CMK (cell line): ENCODE measurements at regions not wholly inside any gene's neighbourhood (a gene's known extent, or its start where the extent isn't known, plus 50 kb on each side); places are given as distances from the start of the nearest gene placed in this dataset.

ENCODE experiments used
- DNase-seq: peaks from one replicate; pipeline ENCODE4 v3.0.0-alpha.2; 2010; ENCODE audit warnings: low read depth

DNA sequence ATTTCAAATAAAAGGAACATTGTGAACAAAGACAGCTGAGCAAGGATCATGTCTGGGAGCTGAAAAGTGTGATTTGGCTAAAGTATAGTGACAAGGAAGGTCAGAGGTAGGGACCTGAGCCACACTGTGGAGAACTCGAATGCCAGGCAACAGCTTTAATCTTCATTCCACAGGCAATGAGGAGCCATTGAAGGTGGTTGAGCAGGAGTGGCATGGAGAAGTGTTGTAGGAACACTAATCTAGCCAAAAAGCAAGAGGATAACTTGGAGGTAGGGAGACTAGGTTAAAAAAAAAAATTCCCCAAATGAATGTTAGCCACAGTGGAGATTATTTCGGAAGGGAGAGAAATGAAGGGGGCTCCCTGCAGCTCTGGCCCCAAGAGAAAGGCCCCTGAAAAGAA, 286.9 kb downstream of the BCOR start:
- DNase-seq: no peak

GRCh38 chrX:39811376-39811775, 286.4 kb downstream of the BCOR start:
- DNase-seq: no peak

- no peak for DNase-seq
Observed at GRCh38 chrX:39813631-39814277, 284.0 kb downstream of the BCOR start.

- no peak for DNase-seq
Observed at GRCh38 chrX:39814391-39814790, 283.4 kb downstream of the BCOR start.

DNA sequence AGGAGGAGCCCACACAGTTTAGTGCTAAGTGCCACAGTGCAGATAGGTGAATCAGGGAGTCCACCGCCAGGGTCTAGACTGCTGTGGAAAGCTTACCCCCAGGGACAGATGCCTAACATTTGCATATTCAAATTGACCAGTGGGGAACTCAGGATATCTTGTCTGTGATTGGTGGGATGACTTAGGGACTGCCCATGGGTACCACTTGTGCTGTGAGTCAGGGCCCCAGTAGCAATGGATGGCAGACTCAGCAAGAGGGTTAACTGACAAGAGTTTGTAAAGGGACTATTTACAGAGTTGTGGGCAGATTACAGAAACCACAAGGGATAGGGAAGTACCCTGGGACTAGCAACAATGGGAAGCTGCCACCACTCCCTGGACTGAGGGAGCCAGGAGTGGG, 282.1 kb downstream of the BCOR start:
- no peak for DNase-seq

- no peak for DNase-seq
Observed at GRCh38 chrX:39816871-39817731, 280.7 kb downstream of the BCOR start.

DNA sequence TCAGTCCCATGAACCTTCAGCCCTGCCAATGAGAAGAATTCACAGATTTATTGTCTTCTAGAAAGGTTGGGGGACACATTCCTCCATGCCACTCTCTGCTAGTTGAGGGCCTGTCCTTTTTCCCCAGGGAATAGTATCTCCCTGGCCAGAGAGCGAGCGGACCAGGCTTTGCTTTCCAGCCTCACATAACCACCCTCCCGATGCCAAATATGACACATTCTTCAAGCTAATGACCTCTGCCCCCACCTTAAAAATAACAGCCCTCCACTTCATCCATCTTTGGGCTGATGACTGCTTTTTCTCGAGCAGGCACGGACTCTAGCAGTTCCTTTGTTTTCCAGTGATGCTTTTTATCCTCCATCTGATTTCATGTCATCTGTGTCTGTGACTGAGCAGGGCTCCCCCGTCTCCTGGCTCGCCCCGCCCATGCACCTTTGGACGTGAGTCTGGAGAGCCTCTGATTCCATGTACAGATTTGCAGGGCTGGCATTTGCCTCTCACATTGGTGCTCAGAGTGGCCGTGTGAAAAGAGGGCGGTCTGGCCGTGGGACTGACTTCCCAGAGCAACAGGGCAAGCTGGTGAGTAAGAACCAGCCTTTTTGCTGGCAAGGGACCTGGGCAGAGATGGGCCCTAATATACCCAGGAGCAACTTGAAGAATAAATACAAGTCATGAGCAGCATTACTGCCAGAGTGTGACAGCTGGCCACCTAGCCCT, 279.8 kb downstream of the BCOR start:
- DNase-seq: no peak

DNA sequence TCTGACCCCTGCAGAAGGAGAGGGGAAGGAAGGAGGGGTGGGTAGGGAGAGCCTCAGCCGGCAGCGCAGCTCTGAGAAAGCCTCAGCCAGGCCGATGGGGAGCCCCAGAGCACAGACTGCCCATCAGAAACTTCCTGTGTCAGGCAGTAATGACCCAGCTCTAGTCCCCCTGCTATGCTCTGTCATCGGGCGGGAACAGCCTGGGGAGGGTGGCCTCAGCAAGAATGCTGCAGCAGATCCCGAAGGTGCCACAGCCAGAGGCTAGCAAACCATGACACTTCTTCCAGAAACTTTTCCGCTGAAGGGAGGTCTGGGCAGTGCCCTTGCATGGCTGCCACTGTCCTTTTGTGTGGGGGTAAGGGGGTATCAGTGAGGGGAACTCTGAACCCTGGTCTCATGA, 279.0 kb downstream of the BCOR start:
- DNase-seq: no peak

DNA sequence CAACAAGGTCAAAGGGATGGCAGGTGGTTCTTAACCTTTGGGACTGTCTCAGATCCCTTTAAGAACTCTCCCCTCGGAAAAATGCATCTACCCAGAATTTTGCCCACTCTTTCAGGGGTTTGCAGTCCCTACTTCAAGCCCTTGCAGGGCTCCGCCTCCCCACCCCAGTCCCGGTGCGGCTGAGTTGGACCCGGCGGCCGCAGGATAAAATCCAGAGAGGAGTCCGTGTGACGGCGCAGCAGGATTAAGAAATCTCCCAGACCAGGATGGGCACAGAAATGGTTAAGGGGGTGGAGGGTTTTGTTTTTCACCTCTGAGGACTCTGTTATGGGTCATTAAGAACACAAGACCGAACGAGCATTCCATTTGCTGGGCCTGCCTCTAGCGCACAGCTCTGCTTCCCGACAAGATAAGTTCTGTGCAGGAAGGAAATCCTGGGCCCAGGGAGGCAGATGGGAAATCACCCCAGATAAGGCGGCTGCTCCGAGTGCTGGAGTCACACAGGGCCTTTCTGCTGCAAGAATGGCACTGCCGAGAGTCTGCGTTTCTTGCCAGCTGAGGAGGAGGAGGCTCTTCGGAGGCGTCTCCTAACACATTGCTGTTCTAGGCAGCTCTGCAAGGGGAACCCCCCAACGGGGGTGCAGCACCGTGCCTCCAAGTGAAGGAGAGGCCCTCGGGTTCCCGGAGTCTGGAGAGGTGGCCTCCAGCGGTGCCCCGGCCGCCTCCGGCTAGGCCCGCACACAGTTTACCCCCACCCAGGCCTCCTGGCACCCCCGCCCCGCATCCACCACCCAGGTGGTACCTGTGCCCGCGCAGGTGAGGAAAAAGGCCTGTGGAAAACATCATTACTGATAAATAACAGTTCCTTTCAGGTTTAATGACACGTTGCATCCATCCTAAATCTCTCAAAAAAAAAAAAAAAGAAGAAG, 277.6 kb downstream of the BCOR start:
- DNase-seq: no peak

- DNase-seq: no peak
Observed at GRCh38 chrX:39820938-39821708, 276.6 kb downstream of the BCOR start.

DNA sequence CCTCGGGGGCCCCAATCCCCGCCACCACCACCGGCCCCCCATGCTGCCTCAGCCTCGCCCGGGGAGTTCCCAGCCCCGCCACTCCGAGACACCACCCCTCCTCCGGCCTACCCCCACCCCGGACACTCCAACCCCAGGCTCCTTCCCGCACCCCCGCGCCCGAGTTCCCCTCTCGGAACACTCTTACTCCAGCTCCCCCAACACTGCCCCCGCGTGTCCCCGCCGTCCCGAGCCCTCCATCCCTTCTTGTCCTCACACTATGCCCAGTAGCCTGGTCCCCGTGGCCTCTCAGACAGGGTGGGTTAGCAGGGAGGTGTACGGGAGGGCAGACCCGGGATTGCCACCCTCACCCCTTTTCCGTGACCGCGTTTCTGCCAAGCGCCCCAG, 276.1 kb downstream of the BCOR start:
- DNase-seq: no peak

GRCh38 chrX:39822133-39822748, 275.5 kb downstream of the BCOR start:
- DNase-seq: no peak

DNA sequence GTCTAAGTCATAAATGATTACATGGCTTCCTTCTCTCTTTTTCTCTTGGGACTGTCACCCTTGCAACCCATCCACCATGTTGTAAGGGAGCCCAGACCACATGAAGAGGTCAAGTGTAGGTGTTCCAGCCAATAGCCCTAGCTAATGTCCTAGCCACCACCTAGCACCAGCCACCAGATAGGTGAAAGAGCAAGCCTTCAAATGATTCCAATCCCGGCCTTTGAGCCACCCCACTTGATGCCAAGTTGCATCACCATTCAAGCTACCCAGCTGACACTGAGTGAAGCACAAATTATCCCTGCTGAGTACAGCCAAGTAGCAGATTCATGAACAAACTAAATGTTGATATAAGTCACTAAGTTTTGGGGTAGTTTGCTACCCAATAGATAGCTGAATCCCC, 274.3 kb downstream of the BCOR start:
- no peak for DNase-seq

DNA sequence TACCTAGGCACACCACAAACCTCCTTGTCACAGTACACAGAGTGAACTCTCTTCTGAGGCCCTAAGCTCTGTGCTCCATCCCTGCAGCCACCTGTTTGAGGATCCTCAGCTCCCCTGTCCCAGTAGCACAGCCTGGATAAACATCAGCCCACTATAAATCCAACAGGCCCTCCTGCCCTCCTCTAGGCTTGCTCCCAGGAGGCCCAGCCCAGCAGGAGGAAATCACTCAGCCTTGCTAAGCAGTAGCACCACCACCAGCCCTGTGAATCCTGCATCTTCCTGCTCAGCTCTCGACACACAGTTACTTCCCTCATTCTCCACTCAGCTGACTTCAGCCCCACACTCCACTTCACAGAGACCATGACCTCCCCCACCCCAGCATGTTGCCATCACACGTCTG, 273.9 kb downstream of the BCOR start:
- no peak for DNase-seq

- no peak for DNase-seq
Observed at GRCh38 chrX:39826813-39827543, 270.8 kb downstream of the BCOR start.

DNA sequence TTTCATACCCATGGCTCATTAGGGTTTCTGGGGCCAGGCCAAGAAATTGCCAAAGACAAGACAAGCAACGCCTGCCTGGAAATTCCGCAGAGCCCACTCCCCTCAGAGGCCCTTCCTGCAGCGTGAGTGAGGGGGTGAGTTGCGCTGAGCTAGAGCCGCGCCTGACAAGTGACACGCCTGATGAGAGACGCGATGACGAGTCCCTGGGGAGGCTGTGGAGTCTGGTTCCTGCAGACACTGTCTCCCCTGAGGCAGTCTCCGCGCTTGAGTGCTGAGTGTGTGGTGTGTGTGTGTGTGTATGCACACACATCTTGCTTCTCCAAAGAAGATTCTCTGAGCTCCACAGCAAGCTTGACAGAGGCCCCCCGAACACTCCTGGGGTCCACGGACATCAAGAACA, 269.8 kb downstream of the BCOR start:
- no peak for DNase-seq

DNA sequence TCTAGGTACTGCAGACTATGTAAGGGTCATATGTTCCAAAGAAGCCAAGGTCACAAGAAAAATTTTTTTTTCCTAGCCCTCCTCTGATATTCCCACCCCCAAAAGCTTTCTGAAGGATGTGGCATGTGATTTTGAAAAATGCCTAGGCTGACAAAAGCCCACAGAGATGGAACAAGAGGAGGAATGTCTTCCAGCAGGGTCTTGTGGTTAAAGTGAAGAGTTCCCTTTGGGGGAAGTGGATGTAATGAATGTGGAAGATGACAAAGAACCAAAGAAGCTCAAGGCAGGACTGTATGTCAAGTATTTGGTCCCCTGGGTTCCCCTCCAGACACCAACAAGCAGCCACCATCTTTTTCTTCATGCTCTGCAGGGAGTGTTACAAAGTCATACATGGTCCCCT, 268.8 kb downstream of the BCOR start:
- no peak for DNase-seq

GRCh38 chrX:39829965-39830364, 267.8 kb downstream of the BCOR start:
- DNase-seq: no peak

GRCh38 chrX:39830414-39830813, 267.3 kb downstream of the BCOR start:
- no peak for DNase-seq

DNA sequence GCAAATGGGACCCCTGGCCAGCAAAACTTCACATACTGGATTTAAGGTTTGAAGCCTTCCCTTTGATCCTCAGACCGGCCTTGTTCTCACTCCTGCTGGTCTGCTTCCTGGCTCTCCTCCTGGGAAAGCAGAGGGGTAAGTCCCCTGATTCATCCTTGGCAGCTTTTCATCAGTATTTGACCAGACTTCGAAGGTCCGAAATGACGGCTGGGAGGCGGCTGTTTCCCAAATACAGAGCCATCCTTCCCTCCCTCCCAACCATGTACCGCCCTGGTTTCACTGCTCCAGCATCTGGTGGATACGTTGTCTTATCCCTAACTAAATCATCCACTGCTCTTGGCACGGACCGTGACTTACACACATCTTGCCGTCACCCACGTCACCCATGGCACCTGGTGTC, 265.5 kb downstream of the BCOR start:
- DNase-seq: no peak
